Fibroblast of lung (primary cell): ENCODE measurements at regions not wholly inside any gene's neighbourhood (a gene's known extent, or its start where the extent isn't known, plus 50 kb on each side); places are given as distances from the start of the nearest gene placed in this dataset.
A peak's percentile ranks its signal among the peaks of the same experiment; 100 is the strongest.

Experiments used
- DNase-seq, 2 donors: peaks; one replicate each; pipeline versions ENCODE4 v3.0.0 to v3.0.0-alpha.2; 2010; ENCODE audit warnings: low read depth in 2 of 2
- H2AFZ ChIP-seq: 2 replicates; pipeline ENCODE4 v1.5.1; 2012; ENCODE audit warnings: low read length, control low read depth, inconsistent platforms
- H3K27ac ChIP-seq: 2 replicates; pipeline ENCODE4 v1.5.1; 2011; ENCODE audit warnings: low read length, control low read depth; ENCODE audit not compliant: insufficient read depth
- H3K27me3 ChIP-seq: 2 replicates; pipeline ENCODE4 v1.5.1; 2011; ENCODE audit warnings: mild to moderate bottlenecking, low read length; ENCODE audit not compliant: control insufficient read depth, insufficient read depth
- H3K36me3 ChIP-seq: 2 replicates; pipeline ENCODE4 v1.5.1; 2011; ENCODE audit warnings: low read length; ENCODE audit not compliant: control insufficient read depth, insufficient read depth
- H3K4me1 ChIP-seq: 2 replicates; pipeline ENCODE4 v1.5.1; 2011; ENCODE audit warnings: low read length; ENCODE audit not compliant: control insufficient read depth, insufficient read depth; ENCODE audit errors: extremely low read depth
- H3K4me2 ChIP-seq: 2 replicates; pipeline ENCODE4 v1.5.1; 2011; ENCODE audit warnings: low read length, control low read depth; ENCODE audit not compliant: insufficient read depth; ENCODE audit errors: extremely low read depth
- H3K4me3 ChIP-seq, 4 experiments: fragments of 200-600 bp in 1 of 4; sonication (generic) in 1 of 4; replicated peaks in 1 of 4; 2 replicates each; pipeline ENCODE4 v1.5.1; 2011 to 2016; ENCODE audit warnings: low read length in 4 of 4, low read depth in 3 of 4, mild to moderate bottlenecking in 3 of 4, control low read depth in 2 of 4, inconsistent platforms in 1 of 4, mixed read lengths in 1 of 4; ENCODE audit not compliant: insufficient read depth in 1 of 4; ENCODE audit errors: control extremely low read depth in 1 of 4
- H3K79me2 ChIP-seq: 2 replicates; pipeline ENCODE4 v1.5.1; 2012; ENCODE audit warnings: mild to moderate bottlenecking, low read length, inconsistent platforms; ENCODE audit not compliant: control insufficient read depth, insufficient read depth
- H3K9ac ChIP-seq: 2 replicates; pipeline ENCODE4 v1.5.1; 2011; ENCODE audit warnings: mild to moderate bottlenecking, low read length, control low read depth; ENCODE audit not compliant: insufficient read depth
- H3K9me3 ChIP-seq: 2 replicates; pipeline ENCODE4 v1.5.1; 2012; ENCODE audit warnings: low read depth, low read length; ENCODE audit not compliant: control insufficient read depth, insufficient read depth
- H4K20me1 ChIP-seq: 2 replicates; pipeline ENCODE4 v1.5.1; 2011; ENCODE audit warnings: low read length; ENCODE audit not compliant: control insufficient read depth, insufficient read depth; ENCODE audit errors: extremely low read depth
- EZH2 ChIP-seq: IDR thresholded peaks from 2 replicates; pipeline ENCODE4 v1.5.1; 2012; ENCODE audit warnings: low read length, control low read depth, mild to moderate bottlenecking; ENCODE audit errors: missing control alignments
- TF ChIP-seq, protein P1 (sequence below), 2 donors: IDR thresholded peaks in 1 of 2; conservative IDR thresholded peaks in 1 of 2; 1 replicate in 1 of 2; 2 replicates in 1 of 2; pipeline ENCODE4 v1.5.1; 2011 to 2012; ENCODE audit warnings: low read length in 2 of 2, control low read depth in 1 of 2, inconsistent platforms in 1 of 2, low read depth in 1 of 2, mild to moderate bottlenecking in 1 of 2

DNA sequence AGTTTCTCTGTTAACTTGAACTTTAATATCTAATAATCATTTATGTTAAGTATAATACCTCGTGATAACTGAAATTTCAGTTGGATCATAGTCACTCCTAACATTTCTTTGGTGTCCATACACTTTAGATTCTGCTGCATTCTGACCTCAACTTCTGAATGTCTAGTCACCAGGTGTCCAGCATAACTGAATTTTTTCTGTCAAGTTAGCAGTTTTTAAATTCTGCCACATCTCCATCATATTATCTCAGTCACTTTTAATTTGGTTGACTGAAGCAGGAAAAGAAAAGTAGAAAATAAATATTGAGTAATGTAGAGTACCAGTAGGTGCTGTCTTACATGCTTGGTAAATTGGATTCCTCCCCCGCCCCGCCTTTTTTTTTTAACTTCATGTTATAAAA is 128.6 kb downstream of the TANC2 start:
- Histone ChIP-seq H4K20me1 (no peaks in the 10 kb centered on the region), H3K4me2 (no peak overlapping the region), H3K79me2 (no peaks in the 10 kb centered on the region), H3K36me3 (no peaks in the 10 kb centered on the region), H2AFZ (no peak overlapping the region), H3K27ac (no peak overlapping the region), H3K4me3 (no peak overlapping the region), H3K9me3 (no peaks in the 10 kb centered on the region), H3K27me3 (no peaks in the 10 kb centered on the region), H3K9ac (no peak overlapping the region), H3K4me1 (peaks cover 2% of the 10 kb centered on the region)
- no peak for TF ChIP-seq EZH2
- TF ChIP-seq, protein P1, sequence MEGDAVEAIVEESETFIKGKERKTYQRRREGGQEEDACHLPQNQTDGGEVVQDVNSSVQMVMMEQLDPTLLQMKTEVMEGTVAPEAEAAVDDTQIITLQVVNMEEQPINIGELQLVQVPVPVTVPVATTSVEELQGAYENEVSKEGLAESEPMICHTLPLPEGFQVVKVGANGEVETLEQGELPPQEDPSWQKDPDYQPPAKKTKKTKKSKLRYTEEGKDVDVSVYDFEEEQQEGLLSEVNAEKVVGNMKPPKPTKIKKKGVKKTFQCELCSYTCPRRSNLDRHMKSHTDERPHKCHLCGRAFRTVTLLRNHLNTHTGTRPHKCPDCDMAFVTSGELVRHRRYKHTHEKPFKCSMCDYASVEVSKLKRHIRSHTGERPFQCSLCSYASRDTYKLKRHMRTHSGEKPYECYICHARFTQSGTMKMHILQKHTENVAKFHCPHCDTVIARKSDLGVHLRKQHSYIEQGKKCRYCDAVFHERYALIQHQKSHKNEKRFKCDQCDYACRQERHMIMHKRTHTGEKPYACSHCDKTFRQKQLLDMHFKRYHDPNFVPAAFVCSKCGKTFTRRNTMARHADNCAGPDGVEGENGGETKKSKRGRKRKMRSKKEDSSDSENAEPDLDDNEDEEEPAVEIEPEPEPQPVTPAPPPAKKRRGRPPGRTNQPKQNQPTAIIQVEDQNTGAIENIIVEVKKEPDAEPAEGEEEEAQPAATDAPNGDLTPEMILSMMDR (conservative IDR thresholded peaks at IDR 0.05 in 1 of 2, IDR thresholded peaks at IDR 0.05 in 1 of 2; ENCODE audit: low read depth in 1 of 2, low read length in 2 of 2), result no peak
- no peak for DNase-seq

DNA sequence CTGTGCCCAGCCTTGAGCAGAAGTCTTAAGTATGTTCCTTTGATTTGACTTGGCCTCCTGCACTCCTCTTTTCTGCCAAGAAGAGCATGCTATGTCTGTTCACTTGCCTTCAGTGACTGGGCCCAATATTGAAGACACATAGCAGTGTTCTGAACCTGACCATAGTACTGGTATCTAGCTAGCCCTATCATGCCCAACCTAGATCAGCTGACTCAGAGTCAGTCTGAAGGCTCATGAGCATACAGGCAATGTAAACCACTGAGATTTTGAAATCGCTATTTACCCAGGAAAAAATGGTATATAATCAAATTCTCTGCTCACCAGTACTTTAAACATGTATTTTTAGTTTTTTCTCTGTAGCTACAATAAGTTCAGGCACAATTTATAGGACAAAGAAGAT is 129.4 kb downstream of the TANC2 start:
- no peak overlapping the region for H3K4me3 ChIP-seq
- no peak overlapping the region for H3K27ac ChIP-seq
- no peaks in the 10 kb centered on the region for H4K20me1 ChIP-seq
- no peaks in the 10 kb centered on the region for H3K9me3 ChIP-seq
- H2AFZ ChIP-seq, result no peak overlapping the region
- no peaks in the 10 kb centered on the region for H3K27me3 ChIP-seq
- H3K9ac ChIP-seq, result no peak overlapping the region
- peak; percentile 12 to 19 for DNase-seq
- no peaks in the 10 kb centered on the region for H3K79me2 ChIP-seq
- H3K4me1 ChIP-seq, result peaks cover 2% of the 10 kb centered on the region
- no peaks in the 10 kb centered on the region for H3K36me3 ChIP-seq
- TF ChIP-seq EZH2, result no peak
- TF ChIP-seq, protein P1 (conservative IDR thresholded peaks at IDR 0.05 in 1 of 2, IDR thresholded peaks at IDR 0.05 in 1 of 2; ENCODE audit: low read depth in 1 of 2, low read length in 2 of 2), result no peak
- H3K4me2 ChIP-seq, result no peak overlapping the region

DNA sequence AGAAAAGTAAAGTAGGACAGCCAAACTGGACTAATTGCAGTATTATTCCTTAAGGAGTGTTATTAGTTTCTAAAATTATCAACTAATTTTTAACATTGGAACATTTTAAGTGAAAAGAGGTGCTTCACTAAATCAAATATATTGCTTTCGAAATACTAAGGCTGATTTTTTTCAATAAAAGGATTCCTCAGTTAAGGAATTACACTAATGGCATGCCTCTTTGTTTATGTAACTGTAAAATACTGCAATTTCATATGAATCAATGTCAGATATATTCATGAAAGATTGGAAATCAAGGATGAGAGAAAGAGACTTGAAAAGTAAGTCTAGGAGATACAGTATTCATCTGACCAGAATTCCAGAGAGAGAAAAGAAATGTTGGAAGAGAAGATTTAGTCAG is 129.8 kb downstream of the TANC2 start:
- Histone ChIP-seq H3K4me2 (no peak overlapping the region), H3K27ac (peak overlapping the region; percentile 31), H3K4me1 (peaks cover 2% of the 10 kb centered on the region), H3K36me3 (no peaks in the 10 kb centered on the region), H3K79me2 (no peaks in the 10 kb centered on the region), H3K9me3 (no peaks in the 10 kb centered on the region), H3K4me3 (no peak overlapping the region), H2AFZ (no peak overlapping the region), H3K27me3 (no peaks in the 10 kb centered on the region), H4K20me1 (no peaks in the 10 kb centered on the region), H3K9ac (no peak overlapping the region)
- DNase-seq, result peak; percentile 18 to 20
- TF ChIP-seq, protein P1 (conservative IDR thresholded peaks at IDR 0.05 in 1 of 2, IDR thresholded peaks at IDR 0.05 in 1 of 2; ENCODE audit: low read depth in 1 of 2, low read length in 2 of 2), result no peak
- no peak for TF ChIP-seq EZH2
